NCI-H526 (cell line): ENCODE measurements at regions not wholly inside any gene's neighbourhood (a gene's known extent, or its start where the extent isn't known, plus 50 kb on each side); places are given as distances from the start of the nearest gene placed in this dataset.
A peak's percentile ranks its signal among the peaks of the same experiment; 100 is the strongest.

Experiments used
- DNase-seq, 2 experiments: peaks; one replicate each; lab custom pipeline; 2025; lab: John Stamatoyannopoulos, UW

DNA sequence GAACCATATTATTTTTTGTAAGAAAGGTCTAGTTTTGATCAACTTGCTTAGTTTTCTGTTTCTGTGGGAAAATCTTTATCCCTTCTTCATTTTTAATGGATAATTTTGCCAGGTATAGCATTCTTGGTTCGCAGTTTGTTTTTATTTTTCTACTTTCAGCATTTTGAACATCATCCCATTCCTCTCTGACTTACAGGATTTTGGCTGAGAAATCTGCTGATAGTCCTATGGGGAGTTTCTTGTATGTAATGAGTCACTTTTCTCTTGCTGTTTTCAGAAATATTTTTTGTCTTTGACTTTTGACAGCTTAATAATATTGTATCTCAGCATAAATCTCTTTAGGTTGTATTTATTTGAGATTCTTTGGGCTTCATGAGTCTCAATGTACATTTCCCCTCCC lies 389.1 kb downstream of the PBX1 start:
- DNase-seq: no peak

DNA sequence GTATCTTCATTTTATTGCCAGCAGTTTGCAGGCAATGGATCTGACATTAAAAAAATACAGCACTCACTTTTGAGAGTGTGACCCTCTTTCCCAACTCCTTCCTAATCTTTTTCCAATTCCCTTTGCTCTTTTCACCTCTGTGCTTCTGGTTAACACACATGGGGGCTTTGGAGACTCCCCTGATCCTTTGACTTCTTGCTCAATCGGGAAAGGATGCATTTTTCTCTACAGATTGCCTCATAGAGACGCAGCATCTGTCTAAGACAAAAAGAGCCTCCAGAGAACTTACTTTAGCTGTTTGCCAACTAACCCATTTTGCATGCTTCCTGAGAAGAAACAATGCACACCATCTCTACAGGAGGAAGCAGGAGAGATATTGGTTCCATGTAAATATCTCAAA lies 378.3 kb downstream of the PBX1 start:
- no peak for DNase-seq

DNA sequence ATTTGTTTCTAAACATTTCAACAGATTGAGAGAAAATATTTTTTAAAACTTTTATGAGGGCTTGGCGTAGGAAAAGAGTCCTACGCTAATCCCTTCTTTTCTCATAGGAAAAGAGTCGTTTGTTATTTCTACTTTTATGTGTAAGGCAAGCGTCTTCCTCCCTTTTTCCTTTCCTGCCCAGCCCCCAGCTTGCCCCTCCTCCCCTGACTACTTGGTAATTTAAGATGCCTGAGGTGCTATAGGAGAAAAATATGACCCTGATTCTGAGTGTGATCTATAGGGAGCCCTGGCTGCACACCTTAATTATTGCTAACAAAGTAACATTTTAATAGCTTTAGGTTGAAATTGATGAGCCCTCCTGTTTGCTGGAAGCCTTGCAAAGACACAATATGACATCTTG lies 373.6 kb downstream of the PBX1 start:
- DNase-seq: no peak

DNA sequence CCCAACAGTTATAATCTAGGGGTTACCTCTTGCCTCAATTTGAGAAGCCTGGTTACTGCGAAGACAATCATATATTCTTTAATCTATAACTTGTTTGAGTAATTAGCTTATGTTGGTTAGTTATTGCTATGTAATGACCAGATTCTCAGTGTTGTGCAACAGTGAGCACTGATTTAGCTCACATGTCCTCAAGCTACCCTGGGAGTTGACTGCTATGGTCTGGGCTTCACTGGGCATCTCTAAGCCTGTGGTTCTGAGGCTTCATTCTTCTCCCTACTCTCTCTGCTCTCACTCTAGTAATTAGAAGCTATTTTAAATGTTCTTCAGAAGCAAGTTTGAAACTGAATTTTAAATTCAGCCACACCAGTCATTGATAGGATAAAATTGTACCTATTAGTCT lies 371.8 kb downstream of the PBX1 start:
- no peak for DNase-seq

DNA sequence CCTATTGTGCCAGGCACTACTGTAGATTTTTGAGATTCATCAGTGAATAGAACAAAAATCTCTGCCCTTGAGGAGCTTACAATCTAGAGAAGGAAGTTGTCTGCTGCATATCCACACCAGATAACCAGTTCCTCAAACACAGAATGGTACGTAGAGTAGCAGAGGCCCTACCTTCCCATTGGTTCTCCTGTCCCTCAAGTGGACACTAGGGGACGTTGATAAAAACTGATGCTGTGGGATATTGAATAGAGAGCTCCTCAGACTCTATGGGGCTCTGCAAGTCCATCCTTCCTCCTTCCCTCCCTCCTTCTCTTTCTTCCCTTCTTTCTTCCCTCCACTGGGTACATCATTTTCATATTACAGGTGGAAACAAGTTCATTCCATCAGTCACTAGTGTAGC lies 371.3 kb downstream of the PBX1 start:
- DNase-seq: no peak

DNA sequence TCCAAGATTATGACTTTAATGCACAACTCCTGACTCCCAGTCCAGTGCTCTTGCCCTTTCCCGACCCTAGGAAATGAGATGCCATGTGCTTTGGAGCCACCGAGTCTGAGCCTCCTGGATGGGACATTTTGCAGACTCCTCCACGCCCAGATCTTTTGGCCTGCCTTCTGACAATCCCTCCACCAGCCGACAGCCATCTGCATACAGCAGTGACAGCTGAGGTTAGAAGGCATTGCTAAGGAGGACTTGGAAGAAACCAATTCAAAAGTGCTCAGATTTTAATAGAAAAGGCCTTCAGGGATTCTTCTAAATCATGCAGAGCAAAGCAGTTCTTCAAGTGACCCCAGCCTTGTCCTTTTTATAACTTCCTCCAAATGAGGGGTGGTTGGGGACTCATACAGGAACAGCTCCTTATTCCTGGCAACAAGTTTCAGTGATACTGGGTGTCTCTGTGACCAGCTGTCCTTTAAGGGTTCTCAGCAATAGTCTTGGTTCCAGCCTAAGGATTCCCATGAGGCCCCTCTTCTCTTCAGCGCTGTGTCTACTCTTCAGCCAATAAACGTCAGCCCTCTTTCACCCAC lies 369.3 kb downstream of the PBX1 start:
- DNase-seq: no peak

DNA sequence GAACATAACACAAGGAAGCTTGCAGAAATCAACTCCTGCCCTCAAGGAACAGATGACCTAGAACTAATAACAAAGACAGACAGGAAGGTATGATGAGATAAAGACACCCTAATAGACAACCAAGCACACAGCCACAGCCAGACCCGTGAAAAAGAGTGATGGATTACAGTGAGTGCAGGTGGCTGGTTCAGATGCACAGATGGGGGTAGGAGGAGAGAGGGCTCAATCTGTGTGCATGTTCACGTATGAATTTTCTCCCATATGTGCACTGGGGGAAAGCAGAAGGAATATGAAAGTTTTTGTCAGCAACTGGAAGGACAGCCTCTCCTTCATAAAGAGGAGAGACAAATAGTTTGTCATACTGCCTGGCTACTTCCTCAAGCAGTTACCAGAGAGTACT lies 367.1 kb downstream of the PBX1 start:
- no peak for DNase-seq

DNA sequence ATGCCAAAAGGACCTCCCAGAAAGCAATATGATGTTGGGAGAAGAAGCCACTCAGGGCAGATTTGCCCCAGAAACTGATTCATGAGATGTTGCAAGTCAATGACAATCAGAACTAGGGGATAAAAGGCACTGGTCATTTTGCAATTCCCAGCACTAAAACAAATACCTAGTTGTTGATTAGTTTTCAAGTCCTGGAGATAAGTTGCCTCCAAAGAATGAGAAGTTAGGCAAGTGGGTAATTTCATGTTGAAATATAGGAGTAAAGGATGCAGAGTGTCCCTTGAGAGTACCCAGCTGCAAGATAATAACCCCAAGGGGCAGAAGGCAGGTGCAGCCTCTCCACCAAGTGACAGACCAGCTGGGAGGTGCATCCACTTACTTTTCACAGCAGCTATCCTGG lies 363.6 kb downstream of the PBX1 start:
- no peak for DNase-seq

DNA sequence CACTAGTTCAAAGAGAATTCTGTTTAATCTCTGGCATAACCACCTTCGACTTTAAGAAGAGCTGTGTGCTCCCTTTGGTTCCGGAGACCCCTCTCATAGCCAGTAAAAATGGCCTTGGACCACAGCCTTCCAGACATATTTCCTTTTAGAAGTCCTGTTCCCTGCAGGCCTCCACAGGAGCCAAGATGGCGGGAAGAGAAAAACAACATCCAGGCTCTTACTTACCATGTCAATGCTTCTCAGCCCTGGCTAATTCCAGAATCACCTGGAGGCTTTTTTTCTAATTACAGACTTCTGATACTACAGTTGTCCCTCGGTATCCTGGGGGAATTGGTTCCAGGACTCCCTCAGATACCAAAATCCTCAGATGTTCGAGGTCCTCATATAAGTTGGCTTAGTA lies 362.5 kb downstream of the PBX1 start:
- DNase-seq: no peak

DNA sequence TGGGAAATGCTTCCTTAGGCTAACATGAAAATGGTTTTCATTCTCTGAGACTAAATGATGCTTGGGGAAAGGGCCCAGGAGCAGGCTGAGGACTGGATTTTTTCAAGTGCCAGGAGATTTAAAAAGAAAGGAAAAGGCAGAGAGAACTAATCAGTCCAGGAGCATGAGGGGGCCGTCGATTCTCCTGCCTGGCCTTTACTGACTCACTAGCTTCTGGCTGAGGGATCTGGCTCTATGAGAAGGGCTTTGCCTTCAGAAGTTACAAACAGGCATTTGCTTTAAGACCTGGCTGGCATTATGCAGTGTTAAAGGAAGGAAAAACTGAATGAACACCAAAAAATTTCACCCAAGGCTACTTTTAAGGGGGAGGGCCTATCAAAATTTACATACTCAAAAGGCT lies 359.2 kb downstream of the PBX1 start:
- DNase-seq: no peak

DNA sequence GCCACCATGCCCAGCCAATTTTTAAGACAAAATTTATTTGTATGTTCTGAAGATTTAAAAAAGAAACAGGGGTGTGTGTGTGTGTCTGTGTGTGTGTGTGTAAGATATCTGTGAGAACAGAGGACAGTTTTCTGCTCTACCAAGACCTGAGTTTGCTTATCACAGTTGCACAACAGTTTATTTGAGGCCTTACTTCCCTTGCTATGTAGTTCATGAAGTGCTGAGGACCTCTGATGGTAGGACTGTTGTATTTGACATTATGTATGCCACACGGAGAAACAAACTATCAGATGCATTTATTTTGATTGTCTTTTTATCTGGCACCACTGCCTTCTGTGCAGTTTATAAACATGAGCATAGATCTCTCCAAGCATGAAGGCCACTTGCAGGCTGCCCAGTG lies 355.2 kb downstream of the PBX1 start:
- DNase-seq: peak in 1 of 2 experiments; percentile 39

DNA sequence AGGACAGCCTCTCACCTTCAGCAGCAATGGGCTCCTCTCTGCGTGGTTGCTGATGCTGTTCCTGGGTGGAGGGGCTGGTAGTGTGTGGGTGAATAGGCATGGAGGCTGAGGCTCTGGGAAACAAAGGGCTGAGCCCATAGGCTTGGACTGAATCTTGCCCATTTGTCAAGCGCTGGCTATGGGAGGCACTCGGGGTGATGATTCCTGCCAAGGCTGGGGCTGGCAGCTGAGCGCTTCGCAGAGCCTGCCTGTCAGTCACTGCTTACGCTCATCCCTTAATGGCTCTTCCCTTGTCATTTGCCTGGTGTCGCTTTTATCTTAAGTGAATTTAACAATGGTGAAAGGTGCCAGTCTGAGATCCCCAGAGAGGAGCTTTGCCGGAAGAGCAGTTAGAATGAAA lies 353.3 kb downstream of the PBX1 start:
- DNase-seq: no peak

DNA sequence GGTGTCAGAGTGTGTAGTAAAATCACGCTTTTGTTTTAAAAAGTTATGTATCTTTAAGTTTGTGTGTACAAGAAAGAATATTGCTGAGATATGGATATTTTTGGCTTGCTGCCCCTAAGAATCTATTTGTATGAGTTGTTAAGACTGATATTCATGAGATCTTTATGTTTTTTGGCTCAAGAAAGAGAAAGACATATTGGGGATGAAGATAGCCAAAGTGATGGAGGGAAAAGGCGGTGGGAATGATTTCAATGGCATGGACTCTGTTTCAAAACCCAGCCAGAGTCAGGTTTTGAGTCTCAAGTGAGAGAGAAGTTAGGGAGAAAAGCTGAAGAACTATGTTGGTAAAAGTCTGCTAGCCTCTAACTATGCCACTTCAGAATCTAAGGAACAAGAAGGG lies 351.7 kb downstream of the PBX1 start:
- DNase-seq: no peak

DNA sequence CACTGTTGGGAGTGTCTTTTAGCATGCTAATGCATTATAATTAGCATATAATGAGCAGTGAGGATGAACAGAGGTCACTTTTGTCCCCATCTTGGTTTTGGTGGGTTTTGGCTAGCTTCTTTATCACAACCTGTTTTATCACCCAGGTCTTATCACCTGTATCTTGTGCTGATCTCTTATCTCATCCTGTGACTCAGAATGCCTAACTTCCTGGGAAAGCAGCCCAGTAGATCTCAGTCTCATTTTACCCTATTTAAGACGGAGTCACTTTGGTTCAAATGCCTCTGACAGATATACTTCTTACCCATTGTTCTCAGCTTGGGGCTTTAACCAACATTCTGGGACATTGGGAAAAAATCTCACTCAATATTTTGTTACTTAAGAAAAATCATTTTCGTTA lies 348.7 kb downstream of the PBX1 start:
- no peak for DNase-seq

DNA sequence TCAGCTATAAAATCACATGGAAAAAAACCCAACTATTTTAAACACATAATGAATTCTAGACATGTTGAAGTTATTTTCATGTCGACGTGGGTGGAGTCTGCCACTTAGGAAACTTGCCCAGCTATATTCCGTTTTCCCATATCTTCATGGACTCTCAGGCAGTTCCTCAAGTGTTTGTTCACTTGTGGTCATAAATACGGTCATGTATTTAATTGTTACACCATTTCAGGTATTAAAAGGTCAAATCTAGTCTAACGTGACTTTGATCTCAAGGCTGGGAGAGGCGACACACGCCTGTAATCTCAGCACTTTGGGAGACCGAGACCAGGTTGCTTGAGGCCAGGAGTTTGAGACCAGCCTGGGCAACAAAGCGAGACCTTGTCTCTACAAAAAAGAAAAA lies 346.9 kb downstream of the PBX1 start:
- no peak for DNase-seq

DNA sequence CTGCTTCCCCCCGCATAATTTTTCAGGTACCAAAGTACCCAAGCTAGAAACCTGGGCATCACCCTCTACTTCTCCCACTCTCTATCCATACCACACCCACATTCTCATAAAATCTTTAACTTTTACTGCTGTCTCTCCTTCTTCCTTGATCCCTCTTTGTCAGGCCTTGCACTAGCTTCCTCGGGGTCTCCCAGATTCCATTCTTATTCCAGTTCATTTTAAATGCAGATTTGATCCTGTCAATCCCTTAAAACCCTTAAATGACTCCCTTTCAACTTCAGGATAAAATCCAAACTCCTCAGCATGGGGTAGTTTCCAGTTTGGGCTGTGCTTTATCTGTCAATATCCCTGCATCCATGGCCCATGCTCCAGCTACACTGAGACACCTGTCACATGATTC lies 343.5 kb downstream of the PBX1 start:
- DNase-seq: no peak
